GM19397 (cell line): ENCODE measurements at regions not wholly inside any gene's neighbourhood (a gene's known extent, or its start where the extent isn't known, plus 50 kb on each side); places are given as distances from the start of the nearest gene placed in this dataset.
A peak's percentile ranks its signal among the peaks of the same experiment; 100 is the strongest.
"Not testable (repeated sequence)": the region's sequence is repeated elsewhere in the genome, so short reads cannot be mapped to it uniquely, and the experiment has no call there.

Experiments
- ATAC-seq: cut with Tn5 transposase; IDR thresholded peaks from one replicate; pipeline ENCODE4 v1.9.1; 2021; ENCODE audit warnings: mild to moderate bottlenecking, moderate library complexity; ENCODE audit not compliant: unreplicated experiment

DNA sequence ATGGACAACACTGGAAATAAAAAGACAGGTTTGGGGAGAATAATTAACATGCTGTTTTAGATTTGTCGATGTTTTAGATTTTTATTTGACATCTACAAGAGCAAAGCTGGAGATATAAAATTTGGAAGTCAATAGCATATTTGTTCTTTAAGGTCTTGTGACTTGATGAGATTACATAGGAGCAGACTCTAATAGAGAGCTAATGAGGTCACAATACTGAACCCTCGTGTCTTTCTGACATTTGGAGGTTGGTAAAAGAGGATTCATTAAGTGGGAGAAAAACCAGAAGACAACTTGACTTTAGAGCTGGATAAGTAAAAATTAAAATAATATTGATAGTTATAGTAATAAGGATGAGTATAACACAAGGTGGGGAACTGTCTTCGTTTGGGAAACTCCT lies 322.7 kb upstream of the SEMA6A start:
- no peak for ATAC-seq

GRCh38 chr5:116896001-116896400 lies 321.4 kb upstream of the SEMA6A start:
- ATAC-seq, result no peak

DNA sequence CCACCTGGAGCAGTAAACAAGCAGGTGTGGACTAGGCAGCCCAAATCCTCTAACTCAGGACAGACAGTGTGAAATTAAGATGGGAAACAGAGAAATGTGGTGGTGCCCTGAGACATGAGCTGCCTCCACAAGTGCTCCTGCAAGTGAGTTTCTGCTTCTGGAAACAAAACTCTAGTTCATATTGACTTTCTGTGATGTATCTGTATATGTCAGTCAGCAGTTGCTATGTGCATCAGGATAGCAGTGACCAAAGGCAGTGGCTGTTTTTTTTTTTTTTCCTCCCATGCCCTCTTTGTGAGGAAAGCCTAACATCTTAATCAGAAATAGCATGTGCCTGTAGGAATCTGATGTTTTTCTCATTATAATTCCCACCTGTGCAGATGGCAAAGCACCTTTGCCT lies 318.4 kb upstream of the SEMA6A start:
- ATAC-seq, result no peak

DNA sequence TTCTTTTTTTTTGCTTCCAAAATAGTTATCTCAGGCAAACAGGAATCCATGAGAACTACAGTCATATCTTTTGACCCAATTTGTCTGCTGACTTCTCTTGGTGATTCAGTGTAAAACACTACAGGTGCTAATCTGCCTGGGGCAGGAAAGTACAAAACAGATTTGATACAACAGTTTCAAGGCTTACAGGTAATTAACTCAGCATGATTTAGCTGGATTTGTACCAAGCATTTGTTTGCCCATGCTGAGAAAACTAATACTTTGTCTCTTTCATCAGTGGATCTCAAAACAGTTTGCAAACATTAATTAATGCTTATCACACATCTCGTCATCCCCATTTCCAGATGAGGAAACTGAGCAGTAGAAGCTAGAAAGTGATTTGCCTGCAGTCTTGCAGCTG lies 312.5 kb upstream of the SEMA6A start:
- ATAC-seq, result no peak

DNA sequence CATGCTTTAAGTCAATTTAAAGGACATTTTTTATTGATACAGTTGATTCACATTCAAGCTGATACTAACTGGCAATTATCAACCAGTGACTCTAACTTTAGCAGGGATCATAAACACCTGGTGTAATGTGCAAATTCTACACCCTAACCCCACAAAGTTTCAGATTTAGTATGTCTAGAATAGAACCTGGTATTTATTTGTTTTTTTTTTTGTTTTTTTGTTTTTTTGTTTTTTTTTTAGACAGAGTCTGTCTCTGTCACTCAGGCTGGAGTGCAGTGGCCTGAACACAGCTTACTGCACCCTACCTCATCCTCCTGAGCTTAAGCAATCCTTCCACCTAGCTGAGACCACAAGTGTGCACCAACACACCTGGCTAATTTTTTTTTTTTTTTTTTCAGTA lies 311.2 kb upstream of the SEMA6A start:
- peak; percentile 51 for ATAC-seq

DNA sequence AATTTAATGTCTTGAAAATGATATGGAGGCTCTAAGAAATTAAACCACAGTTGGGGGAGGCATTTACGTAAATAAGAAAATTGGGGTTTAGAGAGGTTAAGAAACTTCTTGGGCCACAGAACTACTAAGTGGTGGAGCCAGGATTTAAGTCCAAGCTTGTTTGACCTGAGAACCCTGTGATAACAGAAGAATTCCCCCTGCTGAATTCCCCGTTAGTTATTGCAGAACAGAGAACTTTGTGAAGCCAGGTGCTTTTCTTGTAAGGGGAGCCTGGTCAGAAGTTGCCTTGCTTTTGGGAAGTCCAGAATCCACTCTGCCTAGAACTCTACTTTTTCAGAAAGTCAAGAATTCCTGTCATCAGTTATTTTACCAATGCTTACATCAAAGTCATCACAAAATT lies 309.3 kb upstream of the SEMA6A start:
- no peak for ATAC-seq

- ATAC-seq, result no peak
Measured at GRCh38 chr5:116881921-116882531, 307.4 kb upstream of the SEMA6A start.

DNA sequence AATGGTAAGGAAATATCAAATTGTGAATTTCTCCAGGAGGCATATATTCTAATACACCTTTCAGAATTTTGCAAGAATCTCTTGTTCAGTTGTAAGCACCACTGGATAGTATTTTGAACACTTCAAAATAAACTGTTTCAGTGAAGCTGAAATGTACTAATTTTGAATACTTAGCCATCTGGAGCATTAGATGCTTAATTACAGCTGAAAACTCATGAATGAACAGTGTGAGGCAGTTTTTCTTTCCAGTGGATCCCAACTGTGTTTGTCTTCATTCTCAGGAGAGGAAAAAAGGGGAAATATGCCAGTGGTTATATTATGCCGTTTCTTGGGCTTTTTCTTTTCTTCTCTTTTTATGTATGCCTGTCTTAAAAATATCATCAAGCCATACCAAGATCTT lies 306.0 kb upstream of the SEMA6A start:
- no peak for ATAC-seq

DNA sequence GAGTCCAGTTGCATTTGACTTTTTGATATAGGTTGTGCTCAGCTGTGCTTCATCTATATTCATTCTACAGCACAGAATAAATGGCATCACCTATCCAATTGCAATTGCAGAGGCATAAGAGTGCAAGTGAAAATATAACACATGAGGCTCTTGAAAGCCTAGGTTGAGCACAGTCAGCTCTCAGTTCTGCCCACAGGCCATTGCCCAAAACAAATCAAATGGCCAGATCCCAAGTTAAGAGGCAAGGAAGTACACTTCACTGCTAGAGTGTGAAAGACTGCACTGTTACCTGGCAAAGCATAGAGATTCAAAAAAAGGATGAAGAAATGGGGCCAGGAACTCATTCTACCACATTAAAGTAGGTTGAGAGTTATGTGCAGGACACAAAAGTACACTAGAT lies 305.5 kb upstream of the SEMA6A start:
- peak; percentile 63 for ATAC-seq

GRCh38 chr5:116876240-116876840 lies 301.7 kb upstream of the SEMA6A start:
- no peak for ATAC-seq

DNA sequence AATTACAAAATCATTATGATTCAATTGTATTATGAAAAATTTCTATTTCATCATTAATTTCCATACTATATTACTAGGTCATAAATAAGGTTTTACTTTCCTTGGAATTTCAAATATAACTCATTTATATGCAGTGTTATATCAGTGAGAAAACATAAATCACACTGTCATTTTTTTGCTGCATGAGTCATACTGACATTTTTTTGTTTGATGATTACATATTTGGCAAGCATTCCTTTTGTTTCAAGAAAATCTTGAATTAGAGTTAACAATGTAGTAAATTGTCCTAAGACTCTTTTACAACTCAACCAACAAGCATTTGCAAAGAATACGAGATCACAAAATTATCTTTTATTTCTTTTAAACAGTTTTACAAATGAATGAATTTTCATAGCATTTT lies 298.4 kb upstream of the SEMA6A start:
- no peak for ATAC-seq

DNA sequence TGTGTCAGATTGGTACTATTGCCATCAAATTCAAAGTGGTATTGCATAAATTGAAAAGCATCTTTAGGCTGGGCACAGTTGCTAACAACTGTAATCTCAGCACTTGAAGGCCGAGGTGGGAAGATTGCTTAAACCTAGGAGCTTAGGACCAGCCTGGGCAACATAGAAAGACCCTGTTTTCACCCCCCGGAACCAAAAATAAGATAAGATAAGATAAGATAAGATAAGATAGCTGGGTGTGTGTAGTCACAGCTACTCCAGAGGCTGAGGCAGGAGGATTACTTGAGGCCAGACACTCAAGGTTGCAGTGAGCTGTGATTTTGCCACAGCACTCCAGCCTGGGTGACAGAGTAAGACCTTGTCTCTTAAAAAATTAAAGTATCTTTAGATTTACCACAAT lies 297.9 kb upstream of the SEMA6A start:
- no peak for ATAC-seq

- ATAC-seq, result not testable (repeated sequence)
Measured at GRCh38 chr5:116867825-116868224, 293.2 kb upstream of the SEMA6A start.

GRCh38 chr5:116865651-116866050 lies 291.0 kb upstream of the SEMA6A start:
- ATAC-seq, result no peak

DNA sequence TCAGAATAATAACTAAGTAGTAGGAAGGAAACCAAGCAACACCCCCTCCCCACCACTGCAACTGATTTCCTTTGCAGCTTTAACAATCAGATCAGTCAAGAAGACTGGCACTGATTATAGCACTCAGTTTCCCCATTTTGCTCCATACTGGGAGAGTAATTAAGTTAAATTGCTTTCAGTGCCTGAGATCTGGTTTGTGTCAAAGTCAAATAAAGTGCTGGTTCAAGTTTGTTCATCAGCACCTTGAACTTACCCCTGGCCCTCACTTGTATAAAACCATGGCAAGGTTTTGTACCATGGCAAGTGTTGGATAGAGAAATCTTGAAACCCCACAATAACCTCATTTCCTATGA lies 290.2 kb upstream of the SEMA6A start:
- ATAC-seq, result no peak

GRCh38 chr5:116864157-116864837 lies 289.7 kb upstream of the SEMA6A start:
- ATAC-seq, result no peak

DNA sequence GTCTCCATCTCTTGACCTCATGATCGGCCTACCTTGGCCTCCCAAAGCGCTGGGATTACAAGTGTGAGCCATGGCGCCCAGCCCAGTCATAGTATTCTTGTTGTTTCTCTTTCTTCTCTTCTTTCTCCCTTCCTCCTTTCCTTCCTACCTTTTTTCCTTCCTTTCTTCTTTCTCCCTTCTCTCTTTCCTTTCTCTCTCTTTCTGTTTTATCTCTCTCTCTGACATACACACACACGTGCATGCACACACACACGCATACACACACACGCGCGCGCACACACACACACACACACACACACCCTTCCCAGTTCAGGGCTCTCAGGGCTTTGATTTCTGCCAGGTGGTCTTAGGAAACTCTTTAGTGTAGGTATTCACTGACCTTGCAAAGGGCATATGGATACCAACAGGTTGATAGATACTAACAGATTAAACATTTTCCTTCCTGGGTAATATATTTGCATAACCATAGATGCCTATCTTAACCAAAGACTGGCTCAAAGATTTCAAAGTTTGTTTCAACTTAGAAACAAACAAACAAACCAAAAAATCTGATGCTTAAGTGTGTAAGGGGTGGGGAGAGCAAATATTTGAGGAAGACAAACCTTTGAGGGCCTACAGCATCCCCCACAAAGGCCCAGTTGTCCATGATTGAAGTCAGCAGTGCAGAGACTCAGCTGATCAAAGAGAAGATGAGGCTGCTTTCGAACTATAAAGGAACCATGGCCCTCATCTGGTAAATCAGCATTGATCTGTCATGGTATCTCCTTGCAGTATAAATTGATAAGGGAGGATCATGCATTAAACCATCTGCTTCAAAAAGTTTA lies 288.2 kb upstream of the SEMA6A start:
- ATAC-seq, result no peak

GRCh38 chr5:116861666-116862065 lies 287.0 kb upstream of the SEMA6A start:
- no peak for ATAC-seq

DNA sequence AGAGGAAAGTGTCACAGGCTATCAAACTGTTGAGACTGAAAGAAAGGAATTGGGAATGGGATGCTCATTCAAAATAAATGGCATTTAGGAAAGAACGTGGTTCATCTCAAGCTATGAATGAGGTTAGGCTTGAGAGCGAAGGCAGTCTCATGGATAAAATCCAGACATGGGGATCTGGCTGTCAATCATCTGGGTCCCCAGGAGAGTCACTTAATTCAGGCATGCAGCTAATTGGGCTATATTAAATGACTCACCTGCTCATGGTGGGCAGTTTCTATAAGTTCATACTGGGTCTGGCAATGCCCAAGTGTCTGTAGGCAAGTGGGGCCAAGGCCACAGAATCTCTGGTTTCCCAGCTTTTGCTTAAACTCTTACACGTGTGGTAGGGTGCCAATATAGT lies 286.5 kb upstream of the SEMA6A start:
- ATAC-seq, result no peak

DNA sequence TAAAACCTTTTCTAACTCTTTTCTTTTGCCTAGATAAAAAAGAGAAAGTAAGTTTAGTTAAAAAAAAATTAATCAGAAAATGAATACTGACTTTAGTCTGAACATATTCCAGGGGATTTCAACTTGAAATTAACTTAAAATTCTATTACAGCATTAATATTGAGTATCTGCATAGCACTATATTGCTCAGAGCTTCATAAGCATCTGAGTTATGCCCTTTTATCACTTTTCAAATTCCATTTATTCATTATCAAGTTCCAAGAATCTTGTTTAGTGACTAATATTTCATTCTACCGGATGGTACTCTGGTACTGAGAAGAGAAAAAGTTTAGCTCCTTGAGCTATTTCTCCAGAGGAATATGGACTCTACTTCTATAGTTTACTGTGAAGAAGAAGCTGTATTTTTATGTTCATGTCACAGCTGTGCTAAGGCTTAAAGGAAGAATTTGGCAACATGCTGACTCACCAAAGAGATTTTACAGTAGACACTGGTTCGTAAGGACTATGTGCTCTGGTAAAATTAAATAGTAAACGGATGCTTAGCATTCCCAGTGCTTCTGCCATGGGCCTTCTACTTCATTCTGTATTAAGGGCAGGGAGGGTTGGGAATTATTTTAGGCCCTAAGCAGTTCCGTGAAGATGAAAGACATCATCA lies 285.2 kb upstream of the SEMA6A start:
- ATAC-seq, result no peak

- ATAC-seq, result no peak
Measured at GRCh38 chr5:116858705-116859333, 284.2 kb upstream of the SEMA6A start.
